AG04449 (cell line): ENCODE measurements at regions not wholly inside any gene's neighbourhood (a gene's known extent, or its start where the extent isn't known, plus 50 kb on each side); places are given as distances from the start of the nearest gene placed in this dataset.

Source experiments
- CTCF ChIA-PET: fragments of 350-600 bp; formaldehyde crosslinking; extraction: SDS; loops from one replicate; lab custom pipeline; 2021; ENCODE audit warnings: antibody characterized with exemption; lab: Yijun Ruan, JAX
- POLR2A ChIA-PET: fragments of 400-600, 350-600 bp; formaldehyde crosslinking; extraction: SDS; loops from one replicate; lab custom pipeline; 2020; ENCODE audit warnings: antibody characterized with exemption, inconsistent platforms; lab: Yijun Ruan, JAX
- DNase-seq: peaks from one replicate; pipeline ENCODE4 v3.0.0-alpha.2; 2010; ENCODE audit warnings: low read depth, low spot score
- H3K4me3 ChIP-seq: 2 replicates; pipeline ENCODE4 v1.5.1; 2011; ENCODE audit warnings: low read depth, mild to moderate bottlenecking, control low read depth, low read length
- CTCF ChIP-seq: IDR thresholded peaks from one replicate; pipeline ENCODE4 v1.5.1; 2011; ENCODE audit warnings: mild to moderate bottlenecking, moderate library complexity, low read length, control low read depth, inconsistent platforms; ENCODE audit not compliant: insufficient read depth; ENCODE audit errors: missing control alignments

- ChIA-PET POLR2A (no interaction called here), CTCF (no interaction called here)
- no peak for DNase-seq
- no peak overlapping the region for H3K4me3 ChIP-seq
- no peak for TF ChIP-seq CTCF
Measured at GRCh38 chr1:29565490-29565889, 329.2 kb downstream of the PTPRU start.

GRCh38 chr1:29563571-29563970 lies 327.2 kb downstream of the PTPRU start:
- H3K4me3 ChIP-seq: no peak overlapping the region
- no peak for TF ChIP-seq CTCF
- CTCF ChIA-PET: no interaction called here
- no peak for DNase-seq
- POLR2A ChIA-PET: no interaction called here

- DNase-seq: no peak
Measured at GRCh38 chr1:29563092-29563491, 326.8 kb downstream of the PTPRU start.

GRCh38 chr1:29559056-29559455 lies 322.7 kb downstream of the PTPRU start:
- no peak for DNase-seq
- POLR2A ChIA-PET: no interaction called here
- CTCF ChIA-PET: interaction anchor here (1.3 kb wide), 1 partner anchor 32 kb away, joined by 3 read pairs; no protein-coding TSS in a partner anchor
- TF ChIP-seq CTCF: no peak
- H3K4me3 ChIP-seq: no peak overlapping the region

More at GRCh38 chr1:29563092-29563491, 326.8 kb downstream of the PTPRU start:
- H3K4me3 ChIP-seq: no peak overlapping the region
- ChIA-PET CTCF (no interaction called here), POLR2A (no interaction called here)
- no peak for TF ChIP-seq CTCF

GRCh38 chr1:29557701-29558600 lies 321.6 kb downstream of the PTPRU start:
- no peak for DNase-seq
- CTCF ChIA-PET: no interaction called here
- H3K4me3 ChIP-seq: no peak overlapping the region
- no peak for TF ChIP-seq CTCF
- POLR2A ChIA-PET: interaction anchor here (0.6 kb wide), 1 partner anchor 121 kb away, joined by 4 read pairs; no protein-coding TSS in a partner anchor

- DNase-seq: no peak
- CTCF ChIA-PET: no interaction called here
- POLR2A ChIA-PET: no interaction called here
- H3K4me3 ChIP-seq: no peak overlapping the region
- TF ChIP-seq CTCF: no peak
Measured at GRCh38 chr1:29557066-29557465, 320.7 kb downstream of the PTPRU start.
